ENCODE measurements at regions not wholly inside any gene's neighbourhood (a gene's known extent, or its start where the extent isn't known, plus 50 kb on each side); places are given as distances from the start of the nearest gene placed in this dataset.
"Not testable (repeated sequence)": the region's sequence is repeated elsewhere in the genome, so short reads cannot be mapped to it uniquely, and the experiment has no call there.

GRCh38 chr4:187883836-187884475 is 111.6 kb upstream of the ZFP42 start:
- intact Hi-C loops (cut with micrococcal nuclease): no loop called here

- intact Hi-C loops (cut with micrococcal nuclease): no loop called here
Observed at GRCh38 chr4:187887906-187888305, 107.7 kb upstream of the ZFP42 start.

DNA sequence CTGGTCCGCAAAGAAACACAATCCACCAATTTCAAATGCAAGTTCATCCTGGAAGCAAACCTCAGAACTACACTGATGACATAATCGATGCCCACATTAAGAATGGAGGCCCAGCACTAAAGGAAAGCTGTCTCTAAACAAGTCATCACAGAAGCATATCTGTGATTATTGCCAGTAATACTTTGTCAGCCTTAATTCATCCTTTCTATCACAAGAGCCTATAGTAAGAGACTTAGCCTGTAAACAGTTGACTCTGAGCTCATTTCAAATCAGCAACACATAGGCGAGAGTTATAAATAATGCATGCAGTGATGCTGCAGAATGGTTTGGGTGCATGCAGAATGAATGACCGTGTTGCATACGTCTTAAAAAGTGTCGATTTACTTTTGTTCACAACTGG is 105.9 kb upstream of the ZFP42 start:
- intact Hi-C loops (cut with micrococcal nuclease): no loop called here

- intact Hi-C loops (cut with micrococcal nuclease): no loop called here
Observed at GRCh38 chr4:187893418-187893817, 102.2 kb upstream of the ZFP42 start.

GRCh38 chr4:187903106-187903505 is 92.5 kb upstream of the ZFP42 start:
- intact Hi-C loops (cut with micrococcal nuclease): no loop called here

GRCh38 chr4:187903700-187904099 is 91.9 kb upstream of the ZFP42 start:
- intact Hi-C loops (cut with micrococcal nuclease): no loop called here

DNA sequence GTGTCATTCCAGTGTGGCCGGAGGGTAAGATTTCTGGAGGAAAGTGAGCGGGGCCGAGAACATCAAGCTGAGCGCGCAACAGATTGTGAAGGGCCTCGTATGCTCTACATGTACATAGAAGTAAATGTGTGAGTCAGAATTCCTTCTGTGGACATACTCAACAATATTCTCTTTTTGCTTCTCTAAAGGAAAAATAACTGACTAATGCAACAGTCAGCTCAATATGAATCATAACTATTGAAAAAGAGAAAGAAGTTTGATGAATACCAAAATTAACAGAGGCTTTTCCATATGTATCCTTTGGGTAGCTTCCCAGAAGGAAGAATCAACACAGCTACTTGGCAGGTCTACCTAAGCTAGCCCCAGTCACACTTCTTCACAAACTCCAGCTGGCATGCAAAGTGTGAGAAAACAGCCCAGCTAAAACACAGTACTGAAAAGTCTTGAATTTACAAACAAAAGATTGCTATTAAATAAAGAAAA is 87.5 kb upstream of the ZFP42 start:
- intact Hi-C loops (cut with micrococcal nuclease): no loop called here

DNA sequence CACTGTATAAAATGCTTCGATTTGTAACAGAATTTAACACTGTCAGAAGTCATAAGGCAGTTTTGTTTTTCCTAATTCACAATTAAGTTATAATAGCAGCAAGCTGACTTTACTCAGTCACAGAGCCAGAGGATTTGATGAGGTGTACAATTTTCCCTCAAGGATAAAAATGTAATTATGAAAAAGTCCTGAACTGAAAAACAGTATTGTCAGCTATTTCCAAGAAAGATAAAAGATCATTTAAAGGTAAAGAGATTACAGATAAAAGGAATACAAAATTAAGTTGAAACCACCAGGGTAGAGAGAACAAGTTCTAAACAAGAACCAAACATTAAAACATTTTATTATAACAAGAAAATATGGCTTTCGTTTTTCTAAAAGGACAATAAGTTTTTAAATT is 86.8 kb upstream of the ZFP42 start:
- intact Hi-C loops (cut with micrococcal nuclease): no loop called here

DNA sequence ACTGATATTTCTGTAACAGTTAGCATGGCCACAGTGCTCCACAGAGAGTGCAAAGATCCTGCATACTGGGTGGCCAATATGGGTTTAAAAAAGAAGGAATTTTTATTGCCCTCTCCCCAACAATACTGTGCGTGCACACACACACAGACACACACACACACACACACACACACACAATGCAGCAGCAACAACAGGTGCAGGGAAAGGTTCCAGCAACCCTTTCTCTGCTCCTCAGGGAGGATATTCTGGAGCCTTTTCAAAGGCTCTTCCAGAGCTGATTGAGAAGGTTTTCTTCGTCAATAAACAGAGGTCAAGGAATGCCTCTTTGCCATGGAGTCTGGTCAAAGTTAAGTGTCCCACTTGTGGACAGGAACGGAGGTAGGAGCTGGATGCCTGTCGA is 84.8 kb upstream of the ZFP42 start:
- intact Hi-C loops (cut with micrococcal nuclease): no loop called here

GRCh38 chr4:187915406-187915805 is 80.2 kb upstream of the ZFP42 start:
- intact Hi-C loops (cut with micrococcal nuclease): not testable (repeated sequence)

GRCh38 chr4:187919966-187920365 is 75.6 kb upstream of the ZFP42 start:
- intact Hi-C loops (cut with micrococcal nuclease): no loop called here

DNA sequence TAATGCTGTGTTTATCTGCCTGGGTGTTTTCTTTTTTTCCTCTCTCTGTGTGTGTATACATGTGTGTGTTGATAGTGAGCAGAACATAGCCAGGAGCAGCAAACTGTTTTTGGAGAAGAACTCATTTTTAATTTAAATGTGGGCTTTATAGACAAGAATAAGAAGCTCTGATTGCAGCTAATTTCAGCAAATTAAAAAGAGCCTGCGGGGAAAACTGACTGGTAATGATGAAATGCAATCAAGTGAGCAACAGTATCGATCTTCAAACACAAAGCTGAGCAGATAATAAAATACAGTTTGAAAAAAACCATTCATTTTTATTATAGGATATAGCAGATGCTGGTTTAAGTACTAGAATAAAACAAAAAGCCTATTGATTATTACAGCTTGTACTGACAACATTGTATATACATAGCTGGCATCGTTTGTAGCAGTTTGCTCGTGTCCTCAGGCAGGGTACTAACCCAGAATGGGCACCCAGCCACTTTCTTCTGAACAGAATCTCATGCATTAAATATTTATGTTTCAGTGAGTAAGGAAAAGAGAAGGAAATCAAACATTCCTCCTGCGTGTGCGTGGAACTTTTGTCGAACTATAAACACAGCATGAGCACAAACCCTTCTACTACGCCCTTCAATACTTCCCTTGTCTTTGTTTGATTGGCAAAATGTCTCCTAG is 73.5 kb upstream of the ZFP42 start:
- intact Hi-C loops (cut with micrococcal nuclease): no loop called here

DNA sequence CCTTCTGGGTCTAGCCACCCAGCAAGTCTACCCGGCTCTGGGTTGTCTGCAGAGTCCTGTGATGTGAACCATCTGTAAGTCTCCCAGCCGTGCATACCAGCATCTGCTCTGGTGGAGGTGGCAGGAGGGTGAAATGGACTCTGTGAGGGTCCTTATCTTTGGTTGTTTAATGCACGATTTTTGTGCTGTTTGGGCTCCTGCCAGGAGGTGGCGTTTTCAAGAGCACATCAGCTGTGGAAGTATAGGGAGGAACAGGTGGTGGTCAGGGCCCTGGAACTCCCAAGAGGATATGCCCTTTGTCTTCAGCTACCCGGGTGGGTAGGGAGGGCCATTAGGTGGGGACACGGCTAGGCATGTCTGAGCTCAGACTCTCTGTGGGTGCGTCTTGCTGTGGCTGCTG is 66.5 kb upstream of the ZFP42 start:
- intact Hi-C loops (cut with micrococcal nuclease): no loop called here

DNA sequence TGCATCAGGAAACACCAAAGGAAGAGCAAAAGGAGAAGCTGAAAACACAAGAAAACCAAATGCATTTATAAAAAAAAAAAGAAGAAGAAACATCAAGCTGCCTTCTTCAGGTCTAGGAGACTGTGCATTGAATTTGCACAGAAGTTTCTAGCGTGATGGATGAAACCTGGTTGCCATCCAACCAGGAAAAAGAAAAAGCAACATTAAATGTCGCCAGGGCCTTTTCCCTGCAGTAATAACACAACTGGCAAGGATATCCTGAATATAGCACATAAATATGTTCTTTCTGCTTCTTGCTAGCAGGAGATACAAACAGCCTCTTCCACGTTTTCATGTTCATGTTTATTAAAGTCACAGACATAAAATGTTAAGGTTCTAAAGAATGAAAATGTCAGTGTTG is 60.8 kb upstream of the ZFP42 start:
- intact Hi-C loops (cut with micrococcal nuclease): no loop called here

- intact Hi-C loops (cut with micrococcal nuclease): no loop called here
Observed at GRCh38 chr4:187937557-187937956, 58.0 kb upstream of the ZFP42 start.

DNA sequence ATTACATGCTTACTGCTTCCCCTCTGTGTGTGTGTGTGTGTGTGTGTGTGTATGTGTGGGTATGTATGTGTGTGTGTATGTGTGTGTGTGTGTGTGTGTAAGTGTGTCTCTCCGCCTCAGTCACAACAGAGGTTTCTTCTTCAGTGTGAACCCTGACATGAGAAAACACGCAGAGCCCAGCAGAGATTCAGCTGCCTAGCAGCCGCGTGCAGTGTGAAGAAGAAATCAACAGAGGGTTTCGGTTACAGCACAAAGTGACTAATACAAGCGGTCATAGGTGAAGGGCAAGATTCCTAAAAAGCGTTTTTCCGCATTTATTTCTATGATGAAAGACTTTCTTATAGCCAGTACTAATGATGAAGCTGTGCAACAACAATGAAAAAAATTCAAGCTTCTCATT is 55.3 kb upstream of the ZFP42 start:
- intact Hi-C loops (cut with micrococcal nuclease): no loop called here

GRCh38 chr4:187942968-187943367 is 52.6 kb upstream of the ZFP42 start:
- intact Hi-C loops (cut with micrococcal nuclease): no loop called here

DNA sequence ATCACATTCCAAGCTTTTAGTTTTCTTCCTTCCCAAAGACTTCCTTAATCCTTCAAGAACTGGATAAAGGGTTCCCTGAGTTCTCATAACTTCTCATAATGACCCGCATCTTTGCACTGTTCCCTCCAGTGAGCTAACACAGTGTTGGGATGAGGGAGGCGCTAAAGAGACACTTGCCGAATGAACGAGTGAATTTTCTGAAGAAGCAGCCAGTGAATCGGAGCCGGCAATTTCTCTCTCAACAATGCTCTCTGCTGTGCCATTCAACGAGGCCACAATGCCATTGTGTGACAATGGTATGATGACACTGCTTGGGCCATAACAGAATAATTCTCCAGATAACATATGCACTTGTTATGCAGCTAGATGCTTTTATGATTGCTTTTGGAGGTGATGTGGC is 51.4 kb upstream of the ZFP42 start:
- intact Hi-C loops (cut with micrococcal nuclease): no loop called here

All from T-helper 1 cell treated with Interleukin-12 subunit alpha and Interleukin-12 subunit beta and Interleukin-4 antibody, amounts not matched to agents 30 ng/mL and 1 ng/mL, for 36 hours (primary cell).